Heart left ventricle (tissue), 13 donors: ENCODE measurements at regions not wholly inside any gene's neighbourhood (a gene's known extent, or its start where the extent isn't known, plus 50 kb on each side); places are given as distances from the start of the nearest gene placed in this dataset.
"Not testable (repeated sequence)": the region's sequence is repeated elsewhere in the genome, so short reads cannot be mapped to it uniquely, and the experiment has no call there.

ENCODE experiments used
- POLR2A ChIP-seq, 2 donors: fragments of 450-650 bp; IDR thresholded peaks; one replicate each; pipeline ENCODE4 v1.6.1; 2017; ENCODE audit warnings: antibody characterized with exemption in 2 of 2, mild to moderate bottlenecking in 2 of 2, moderate library complexity in 2 of 2
- TF ChIP-seq, protein P1 (sequence below), 12 donors: fragments of 200-600 bp; sonication (generic) in 4 of 12; IDR thresholded peaks; one replicate each; pipeline versions ENCODE4 v1.5.0 to v1.8.0; 2018 to 2022; ENCODE audit warnings: antibody characterized with exemption in 12 of 12, mild to moderate bottlenecking in 5 of 12
- donor health status: ischemic (EF 13 %, LVEDD 7.1; RV severe dilation, severe dysfunction).
- donor health status: DM: no; HTN: yes; CAD: no.
- donor health status: DM: no; HTN: no; CAD: no.
- donor health status: ischemic (EF 25% LVEDD 6.9; RV normal size, moderate dysfunction).
- donor health status: ischemic (EF 25% LVEDD 5.7; RV mildly dilated, moderate dysfunction).
- donor health status: ischemic (EF 35%, LVEDD 5.7; RV mildly dilated, moderate dysfunction).
- donor health status: nonischemic (EF 11% LVEDD 7.7; RV severe dilation, severe dysfunction).
- donor health status: DM: yes; HTN: yes; CAD: no.
- donor health status: PGD.
- donor health status: ischemic (EF 29% LVEDD 5.4; RV normal size, mild dysfunction).
- donor health status: nonischemic (EF 23%, LVEDD 6.1; RV moderate dilation, normal function).

- TF ChIP-seq POLR2A (IDR thresholded peaks at IDR 0.05): not testable (repeated sequence)
- TF ChIP-seq, protein P1, sequence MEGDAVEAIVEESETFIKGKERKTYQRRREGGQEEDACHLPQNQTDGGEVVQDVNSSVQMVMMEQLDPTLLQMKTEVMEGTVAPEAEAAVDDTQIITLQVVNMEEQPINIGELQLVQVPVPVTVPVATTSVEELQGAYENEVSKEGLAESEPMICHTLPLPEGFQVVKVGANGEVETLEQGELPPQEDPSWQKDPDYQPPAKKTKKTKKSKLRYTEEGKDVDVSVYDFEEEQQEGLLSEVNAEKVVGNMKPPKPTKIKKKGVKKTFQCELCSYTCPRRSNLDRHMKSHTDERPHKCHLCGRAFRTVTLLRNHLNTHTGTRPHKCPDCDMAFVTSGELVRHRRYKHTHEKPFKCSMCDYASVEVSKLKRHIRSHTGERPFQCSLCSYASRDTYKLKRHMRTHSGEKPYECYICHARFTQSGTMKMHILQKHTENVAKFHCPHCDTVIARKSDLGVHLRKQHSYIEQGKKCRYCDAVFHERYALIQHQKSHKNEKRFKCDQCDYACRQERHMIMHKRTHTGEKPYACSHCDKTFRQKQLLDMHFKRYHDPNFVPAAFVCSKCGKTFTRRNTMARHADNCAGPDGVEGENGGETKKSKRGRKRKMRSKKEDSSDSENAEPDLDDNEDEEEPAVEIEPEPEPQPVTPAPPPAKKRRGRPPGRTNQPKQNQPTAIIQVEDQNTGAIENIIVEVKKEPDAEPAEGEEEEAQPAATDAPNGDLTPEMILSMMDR (IDR thresholded peaks at IDR 0.05): not testable (repeated sequence)
Measured at GRCh38 chr18:71294201-71294600, 1005.4 kb downstream of the SOCS6 start.
